WTC11 (cell line): ENCODE measurements at regions not wholly inside any gene's neighbourhood (a gene's known extent, or its start where the extent isn't known, plus 50 kb on each side); places are given as distances from the start of the nearest gene placed in this dataset.

Source experiments
- ATAC-seq: fragments of 200-7000 bp; cut with Tn5 transposase; 2 replicates; pipeline ENCODE4 v1.10.0; 2021; ENCODE audit warnings: mild to moderate bottlenecking, moderate library complexity
- CTCF ChIA-PET: fragments of 300-600 bp; sonication (Branson Sonifier 250); formaldehyde crosslinking; loops from one replicate; lab custom pipeline; 2021; ENCODE audit warnings: antibody characterized with exemption; lab: Charles Lee
- POLR2A ChIA-PET: fragments of 350-600 bp; sonication (Branson Sonifier 250); formaldehyde crosslinking; loops from one replicate; lab custom pipeline; 2021; ENCODE audit warnings: antibody characterized with exemption; lab: Charles Lee
- DNase-seq: peaks from one replicate; pipeline ENCODE4 v3.0.0; 2021; ENCODE audit warnings: low spot score
- H3K27ac Mint-ChIP-seq: 2 replicates; pipeline ENCODE4 v1.8.0; 2021; ENCODE audit warnings: mixed read lengths
- H3K27me3 Mint-ChIP-seq: 2 replicates; pipeline ENCODE4 v1.8.0; 2021; ENCODE audit warnings: low read depth, mild to moderate bottlenecking, moderate library complexity, mixed read lengths
- H3K36me3 Mint-ChIP-seq: 2 replicates; pipeline ENCODE4 v1.8.0; 2021; ENCODE audit warnings: mixed read lengths
- H3K4me1 Mint-ChIP-seq: 2 replicates; pipeline ENCODE4 v1.8.0; 2022; ENCODE audit warnings: mixed read lengths
- H3K4me3 Mint-ChIP-seq: 2 replicates; pipeline ENCODE4 v1.8.0; 2021; ENCODE audit warnings: mild to moderate bottlenecking, moderate library complexity, mixed read lengths
- H3K9me3 Mint-ChIP-seq: 2 replicates; pipeline ENCODE4 v1.8.0; 2021; ENCODE audit warnings: mixed read lengths
- ARID4B ChIP-seq: sonication (generic); formaldehyde crosslinking; IDR thresholded peaks from 2 replicates; pipeline ENCODE4 v1.8.0; 2023; ENCODE audit warnings: missing genetic modification reagents, mild to moderate bottlenecking, borderline replicate concordance
- ATF1 ChIP-seq: sonication (generic); formaldehyde crosslinking; IDR thresholded peaks from 2 replicates; pipeline ENCODE4 v1.8.1; 2023; ENCODE audit warnings: mild to moderate bottlenecking, moderate library complexity, missing genetic modification reagents
- E2F1 ChIP-seq: sonication (generic); formaldehyde crosslinking; IDR thresholded peaks from 2 replicates; pipeline ENCODE4 v1.8.0; 2022; ENCODE audit warnings: mild to moderate bottlenecking, missing genetic modification reagents
- ERG ChIP-seq: fragments of 250-450 bp; sonication (Bioruptor Pico); IDR thresholded peaks from 2 replicates; pipeline ENCODE4 v1.8.0; 2021; ENCODE audit warnings: mild to moderate bottlenecking
- FOXK1 ChIP-seq: sonication (generic); formaldehyde crosslinking; IDR thresholded peaks from 2 replicates; pipeline ENCODE4 v1.8.0; 2022; ENCODE audit warnings: mild to moderate bottlenecking, moderate library complexity, missing genetic modification reagents
- FOXP4 ChIP-seq: sonication (generic); formaldehyde crosslinking; IDR thresholded peaks from 2 replicates; pipeline ENCODE4 v1.8.0; 2022; ENCODE audit warnings: mild to moderate bottlenecking, missing genetic modification reagents
- GABPB1 ChIP-seq: sonication (generic); formaldehyde crosslinking; IDR thresholded peaks from 2 replicates; pipeline ENCODE4 v1.8.1; 2023; ENCODE audit warnings: mild to moderate bottlenecking, missing genetic modification reagents
- IRF2 ChIP-seq: sonication (generic); formaldehyde crosslinking; IDR thresholded peaks from 2 replicates; pipeline ENCODE4 v1.8.0; 2022; ENCODE audit warnings: low read depth, missing genetic modification reagents, borderline replicate concordance
- MAX ChIP-seq: sonication (generic); formaldehyde crosslinking; IDR thresholded peaks from 2 replicates; pipeline ENCODE4 v1.8.0; 2022; ENCODE audit warnings: mild to moderate bottlenecking, missing genetic modification reagents
- MYBL2 ChIP-seq: sonication (generic); formaldehyde crosslinking; IDR thresholded peaks from 2 replicates; pipeline ENCODE4 v1.8.1; 2023; ENCODE audit warnings: mild to moderate bottlenecking, moderate library complexity, missing genetic modification reagents
- NFATC4 ChIP-seq: fragments of 250-450 bp; sonication (Bioruptor Pico); IDR thresholded peaks from 2 replicates; pipeline ENCODE4 v1.9.0; 2021; ENCODE audit warnings: mild to moderate bottlenecking
- OVOL2 ChIP-seq: fragments of 250-450 bp; sonication (Bioruptor Pico); IDR thresholded peaks from 2 replicates; pipeline ENCODE4 v1.9.0; 2021; ENCODE audit warnings: mild to moderate bottlenecking, borderline replicate concordance
- PREB ChIP-seq: sonication (generic); formaldehyde crosslinking; IDR thresholded peaks from 2 replicates; pipeline ENCODE4 v1.8.1; 2022; ENCODE audit warnings: mild to moderate bottlenecking, missing genetic modification reagents, moderate library complexity, borderline replicate concordance
- PRRX2 ChIP-seq: fragments of 250-450 bp; sonication (Bioruptor Pico); IDR thresholded peaks from 2 replicates; pipeline ENCODE4 v1.8.0; 2021; ENCODE audit warnings: mild to moderate bottlenecking
- SMAD3 ChIP-seq: sonication (generic); formaldehyde crosslinking; IDR thresholded peaks from 2 replicates; pipeline ENCODE4 v1.8.0; 2022; ENCODE audit warnings: missing genetic modification reagents, mild to moderate bottlenecking, borderline replicate concordance
- ZMAT4 ChIP-seq: fragments of 250-450 bp; sonication (Bioruptor Pico); IDR thresholded peaks from 2 replicates; pipeline ENCODE4 v1.9.0; 2021; ENCODE audit warnings: mild to moderate bottlenecking
- ZNF219 ChIP-seq: sonication (generic); formaldehyde crosslinking; IDR thresholded peaks from 2 replicates; pipeline ENCODE4 v1.8.0; 2023; ENCODE audit warnings: missing genetic modification reagents, mild to moderate bottlenecking, borderline replicate concordance
- ZNF232 ChIP-seq: sonication (generic); formaldehyde crosslinking; IDR thresholded peaks from 2 replicates; pipeline ENCODE4 v1.8.0; 2022; ENCODE audit warnings: mild to moderate bottlenecking, missing genetic modification reagents
- ZNF416 ChIP-seq: fragments of 250-450 bp; sonication (Bioruptor Pico); IDR thresholded peaks from 2 replicates; pipeline ENCODE4 v1.9.0; 2021; ENCODE audit warnings: mild to moderate bottlenecking, inconsistent platforms
- ZNF671 ChIP-seq: fragments of 250-450 bp; sonication (Bioruptor Pico); IDR thresholded peaks from 2 replicates; pipeline ENCODE4 v1.8.0; 2021; ENCODE audit warnings: mild to moderate bottlenecking

- no peak for TF ChIP-seq FOXP4 (CRISPR knock-in tag)
- no peak for TF ChIP-seq E2F1 (CRISPR knock-in tag)
- no peak for TF ChIP-seq ZNF219 (CRISPR knock-in tag)
- TF ChIP-seq SMAD3 (CRISPR knock-in tag) = no peak
- no peak for TF ChIP-seq GABPB1 (CRISPR knock-in tag)
- no peak for TF ChIP-seq OVOL2
Observed at GRCh38 chr3:159721324-159721723, 267.3 kb upstream of the IL12A start (continued).

GRCh38 chr3:159723295-159723694 is 265.3 kb upstream of the IL12A start:
- H3K36me3 Mint-ChIP-seq = no peaks in the 10 kb centered on the region
- no peaks in the 10 kb centered on the region for H3K27me3 Mint-ChIP-seq
- no peaks in the 10 kb centered on the region for H3K4me1 Mint-ChIP-seq
- TF ChIP-seq ZNF232 (CRISPR knock-in tag) (no peak), IRF2 (CRISPR knock-in tag) (no peak), ZMAT4 (no peak), ZNF671 (no peak), PRRX2 (CRISPR knock-in tag) (no peak), ARID4B (no peak), MYBL2 (CRISPR knock-in tag) (no peak), FOXK1 (CRISPR knock-in tag) (no peak), PREB (CRISPR knock-in tag) (no peak), NFATC4 (CRISPR knock-in tag) (no peak), FOXP4 (CRISPR knock-in tag) (no peak), E2F1 (CRISPR knock-in tag) (no peak), ATF1 (CRISPR knock-in tag) (no peak), MAX (CRISPR knock-in tag) (no peak), ERG (CRISPR knock-in tag) (no peak), ZNF416 (CRISPR knock-in tag) (no peak)
- H3K4me3 Mint-ChIP-seq = no peak overlapping the region
- CTCF ChIA-PET = interaction anchor here (0.6 kb wide), 1 partner anchor 308 kb away, joined by 4 read pairs; no protein-coding TSS in a partner anchor
- DNase-seq = no peak
- peaks cover 12% of the 10 kb centered on the region for H3K9me3 Mint-ChIP-seq
- no peak for ATAC-seq
- no peak overlapping the region for H3K27ac Mint-ChIP-seq
- POLR2A ChIA-PET = no interaction called here
